ENCODE measurements at regions not wholly inside any gene's neighbourhood (a gene's known extent, or its start where the extent isn't known, plus 50 kb on each side); places are given as distances from the start of the nearest gene placed in this dataset.

GRCh38 chr6:90714319-90714718, 127.4 kb upstream of the MAP3K7 start:
- Histone ChIP-seq H3K27me3 (replicated peaks; ENCODE audit: control insufficient read depth, insufficient read depth, low read length) (no peaks in the 10 kb centered on the region), H3K36me3 (ENCODE audit: control insufficient read depth, insufficient read depth, low read length) (no peaks in the 10 kb centered on the region), H3K4me3 (ENCODE audit: low read depth, low read length) (no peak overlapping the region), H3K9me3 (no peaks in the 10 kb centered on the region), H3K4me1 (no peaks in the 10 kb centered on the region)
- intact Hi-C loops (cut with micrococcal nuclease; ENCODE audit: unreplicated experiment): no loop called here
- no peak for TF ChIP-seq CTCF (IDR thresholded peaks at IDR 0.05; ENCODE audit: insufficient read depth in 1 of 2, low read depth in 1 of 2, low read length in 1 of 2, severe bottlenecking in 1 of 2, unreplicated experiment in 1 of 2)
- no peak for DNase-seq
- Mint-ChIP-seq H3K27ac (ENCODE audit: unreplicated experiment) (no peak overlapping the region), H3K4me3 (ENCODE audit: unreplicated experiment) (no peak overlapping the region), H3K36me3 (ENCODE audit: insufficient read depth, unreplicated experiment) (no peaks in the 10 kb centered on the region), H3K9me3 (ENCODE audit: unreplicated experiment) (no peaks in the 10 kb centered on the region), H3K4me1 (ENCODE audit: low read depth, unreplicated experiment) (no peaks in the 10 kb centered on the region), H3K27me3 (ENCODE audit: insufficient read depth, unreplicated experiment) (peaks cover 12% of the 10 kb centered on the region)
- ChIA-PET POLR2A (no interaction called here), CTCF (no interaction called here)
- no TSS peak for BruUV-seq (replicated peaks)

- TF ChIP-seq CTCF (IDR thresholded peaks at IDR 0.05; ENCODE audit: insufficient read depth in 1 of 2, low read depth in 1 of 2, low read length in 1 of 2, severe bottlenecking in 1 of 2, unreplicated experiment in 1 of 2): no peak
- CTCF ChIA-PET: no interaction called here
Observed at GRCh38 chr6:90712114-90712513, 125.2 kb upstream of the MAP3K7 start.

GRCh38 chr6:90709431-90709996, 122.6 kb upstream of the MAP3K7 start:
- no peaks in the 10 kb centered on the region for H3K9me3 ChIP-seq
- no peak for TF ChIP-seq CTCF (IDR thresholded peaks at IDR 0.05; ENCODE audit: insufficient read depth in 1 of 2, low read depth in 1 of 2, low read length in 1 of 2, severe bottlenecking in 1 of 2, unreplicated experiment in 1 of 2)
- H3K4me3 ChIP-seq (ENCODE audit: low read depth, low read length): no peak overlapping the region
- intact Hi-C loops (cut with micrococcal nuclease; ENCODE audit: unreplicated experiment): no loop called here
- Mint-ChIP-seq H3K4me3 (ENCODE audit: unreplicated experiment) (no peak overlapping the region), H3K4me1 (ENCODE audit: low read depth, unreplicated experiment) (no peaks in the 10 kb centered on the region), H3K27me3 (ENCODE audit: insufficient read depth, unreplicated experiment) (peaks cover 7% of the 10 kb centered on the region), H3K9me3 (ENCODE audit: unreplicated experiment) (no peaks in the 10 kb centered on the region), H3K36me3 (ENCODE audit: insufficient read depth, unreplicated experiment) (no peaks in the 10 kb centered on the region), H3K27ac (ENCODE audit: unreplicated experiment) (no peak overlapping the region)
- BruUV-seq (replicated peaks): no TSS peak
- ChIA-PET POLR2A (no interaction called here), CTCF (no interaction called here)
- H3K27me3 ChIP-seq (replicated peaks; ENCODE audit: control insufficient read depth, insufficient read depth, low read length): no peaks in the 10 kb centered on the region
- H3K4me1 ChIP-seq: no peaks in the 10 kb centered on the region
- DNase-seq: no peak
- H3K36me3 ChIP-seq (ENCODE audit: control insufficient read depth, insufficient read depth, low read length): no peaks in the 10 kb centered on the region

More at GRCh38 chr6:90712114-90712513, 125.2 kb upstream of the MAP3K7 start:
- no peak overlapping the region for H3K4me3 Mint-ChIP-seq (ENCODE audit: unreplicated experiment)
- H3K9me3 Mint-ChIP-seq (ENCODE audit: unreplicated experiment): no peaks in the 10 kb centered on the region
- H3K36me3 Mint-ChIP-seq (ENCODE audit: insufficient read depth, unreplicated experiment): no peaks in the 10 kb centered on the region
- H3K27me3 Mint-ChIP-seq (ENCODE audit: insufficient read depth, unreplicated experiment): peaks cover 13% of the 10 kb centered on the region
- H3K9me3 ChIP-seq: no peaks in the 10 kb centered on the region
- H3K36me3 ChIP-seq (ENCODE audit: control insufficient read depth, insufficient read depth, low read length): no peaks in the 10 kb centered on the region
- H3K4me3 ChIP-seq (ENCODE audit: low read depth, low read length): no peak overlapping the region
- DNase-seq: no peak
- H3K4me1 ChIP-seq: no peaks in the 10 kb centered on the region
- H3K27me3 ChIP-seq (replicated peaks; ENCODE audit: control insufficient read depth, insufficient read depth, low read length): no peaks in the 10 kb centered on the region
- no peaks in the 10 kb centered on the region for H3K4me1 Mint-ChIP-seq (ENCODE audit: low read depth, unreplicated experiment)
- intact Hi-C loops (cut with micrococcal nuclease; ENCODE audit: unreplicated experiment): no loop called here
- no peak overlapping the region for H3K27ac Mint-ChIP-seq (ENCODE audit: unreplicated experiment)
- POLR2A ChIA-PET: no interaction called here
- no TSS peak for BruUV-seq (replicated peaks)

Measured in Caco-2 (cell line).